Hematopoietic multipotent progenitor cell treated with erythropoietin and hydrocortisone succinate and interleukin-3 and kit ligand, for 17 days (in vitro differentiated cells): ENCODE measurements at regions not wholly inside any gene's neighbourhood (a gene's known extent, or its start where the extent isn't known, plus 50 kb on each side); places are given as distances from the start of the nearest gene placed in this dataset.
A peak's percentile ranks its signal among the peaks of the same experiment; 100 is the strongest.

ENCODE experiments used
- DNase-seq: peaks from one replicate; pipeline ENCODE4 v3.0.0-alpha.2; 2015; ENCODE audit warnings: low spot score

- no peak for DNase-seq
These were observed 107.2 kb downstream of the DACT2 start for GRCh38 chr6:168212362-168212761.

- no peak for DNase-seq
These were observed 107.9 kb downstream of the DACT2 start for GRCh38 chr6:168211681-168212080.

- no peak for DNase-seq
These were observed 109.1 kb downstream of the DACT2 start for GRCh38 chr6:168210239-168211105.

GRCh38 chr6:168209420-168209819 is 110.2 kb downstream of the DACT2 start:
- DNase-seq: no peak

GRCh38 chr6:168208854-168209253 is 110.7 kb downstream of the DACT2 start:
- no peak for DNase-seq

- DNase-seq: no peak
These were observed 111.2 kb downstream of the DACT2 start for GRCh38 chr6:168208402-168208801.

GRCh38 chr6:168207421-168208175 is 112.0 kb downstream of the DACT2 start:
- DNase-seq: no peak

GRCh38 chr6:168206661-168207274 is 112.8 kb downstream of the DACT2 start:
- no peak for DNase-seq

GRCh38 chr6:168206186-168206585 is 113.4 kb downstream of the DACT2 start:
- no peak for DNase-seq

GRCh38 chr6:168201799-168202198 is 117.8 kb downstream of the DACT2 start:
- no peak for DNase-seq

GRCh38 chr6:168201383-168201782 is 118.2 kb downstream of the DACT2 start:
- peak; percentile 17 for DNase-seq

- no peak for DNase-seq
These were observed 118.9 kb downstream of the DACT2 start for GRCh38 chr6:168200571-168201134.

GRCh38 chr6:168198302-168199180 is 119.5 kb upstream of the FRMD1 start:
- DNase-seq: no peak

- DNase-seq: no peak
These were observed 118.8 kb upstream of the FRMD1 start for GRCh38 chr6:168197636-168198301.

GRCh38 chr6:168196881-168197635 is 118.0 kb upstream of the FRMD1 start:
- DNase-seq: no peak

- no peak for DNase-seq
These were observed 117.4 kb upstream of the FRMD1 start for GRCh38 chr6:168196385-168196860.

- DNase-seq: no peak
These were observed 116.7 kb upstream of the FRMD1 start for GRCh38 chr6:168195712-168196111.

- DNase-seq: no peak
These were observed 115.9 kb upstream of the FRMD1 start for GRCh38 chr6:168194732-168195567.
